ENCODE measurements at regions not wholly inside any gene's neighbourhood (a gene's known extent, or its start where the extent isn't known, plus 50 kb on each side); places are given as distances from the start of the nearest gene placed in this dataset.

- no peak for TF ChIP-seq CTCF (IDR thresholded peaks at IDR 0.05; ENCODE audit: poor library complexity)
- no peak for TF ChIP-seq EZH2 (IDR thresholded peaks at IDR 0.05; ENCODE audit: borderline replicate concordance)
Observed at GRCh38 chr2:204152616-204153015, 216.1 kb downstream of the ICOS start.
